Lung (tissue), 11 donors: ENCODE measurements at regions not wholly inside any gene's neighbourhood (a gene's known extent, or its start where the extent isn't known, plus 50 kb on each side); places are given as distances from the start of the nearest gene placed in this dataset.
"Not testable (repeated sequence)": the region's sequence is repeated elsewhere in the genome, so short reads cannot be mapped to it uniquely, and the experiment has no call there.

Experiments used
- ATAC-seq: fragments of 200-7000 bp; cut with Tn5 transposase; one replicate; pipeline ENCODE4 v1.9.1; 2020; ENCODE audit warnings: moderate number of reproducible peaks; ENCODE audit not compliant: insufficient read depth, low FRiP score
- DNase-seq, 3 donors: peaks; one replicate each; pipeline ENCODE4 v3.0.0-alpha.2; 2013 to 2017
- H3K27ac ChIP-seq, 2 donors: one replicate each; pipeline ENCODE4 v1.5.1; 2013; ENCODE audit warnings: mild to moderate bottlenecking in 2 of 2, moderate library complexity in 2 of 2, control low read depth in 1 of 2, inconsistent platforms in 1 of 2, low read depth in 1 of 2, low read length in 1 of 2
- H3K27me3 ChIP-seq, 3 donors: one replicate each; pipeline ENCODE4 v1.5.1; 2013; ENCODE audit warnings: low read length in 2 of 3; ENCODE audit not compliant: control insufficient read depth in 3 of 3, insufficient read depth in 3 of 3
- H3K36me3 ChIP-seq, 4 donors: one replicate each; pipeline ENCODE4 v1.5.1; 2013; ENCODE audit warnings: low read length in 4 of 4, mild to moderate bottlenecking in 1 of 4, moderate library complexity in 1 of 4; ENCODE audit not compliant: control insufficient read depth in 4 of 4, insufficient read depth in 4 of 4
- H3K4me1 ChIP-seq, 5 donors: one replicate each; pipeline ENCODE4 v1.5.1; 2013; ENCODE audit warnings: low read length in 5 of 5, mild to moderate bottlenecking in 2 of 5, moderate library complexity in 1 of 5; ENCODE audit not compliant: control insufficient read depth in 5 of 5, insufficient read depth in 5 of 5
- H3K4me3 ChIP-seq: one replicate; pipeline ENCODE4 v1.5.1; 2013; ENCODE audit warnings: mild to moderate bottlenecking, control low read depth, moderate library complexity
- H3K9ac ChIP-seq, 2 donors: one replicate each; pipeline ENCODE4 v1.5.1; 2013; ENCODE audit warnings: low read length in 2 of 2, control low read depth in 1 of 2; ENCODE audit not compliant: insufficient read depth in 1 of 2
- H3K9me3 ChIP-seq, 4 donors: one replicate each; pipeline ENCODE4 v1.5.1; 2013; ENCODE audit warnings: low read length in 3 of 4, mild to moderate bottlenecking in 1 of 4, moderate library complexity in 1 of 4; ENCODE audit not compliant: control insufficient read depth in 4 of 4, insufficient read depth in 3 of 4
- WGBS, 2 donors: extraction: QIAGEN DNeasy Blood & Tissue Kit; methylation state at CpG; one replicate each; pipeline ENCODE4 v1.1.7; 2013; 5-methylcytosine and 5-hydroxymethylcytosine counted together
- TF ChIP-seq, protein P1 (sequence below): IDR thresholded peaks from 2 replicates; pipeline ENCODE4 v1.5.1; 2012; ENCODE audit warnings: mild to moderate bottlenecking; ENCODE audit errors: control extremely low read depth, extremely low read depth
- donor health status: control.
- donor health status: control.
- donor health status: Bipolar disorder and iron deficiency.
- donor health status: healthy.
- donor health status: DM: yes; HTN: yes; CAD: no.

DNA sequence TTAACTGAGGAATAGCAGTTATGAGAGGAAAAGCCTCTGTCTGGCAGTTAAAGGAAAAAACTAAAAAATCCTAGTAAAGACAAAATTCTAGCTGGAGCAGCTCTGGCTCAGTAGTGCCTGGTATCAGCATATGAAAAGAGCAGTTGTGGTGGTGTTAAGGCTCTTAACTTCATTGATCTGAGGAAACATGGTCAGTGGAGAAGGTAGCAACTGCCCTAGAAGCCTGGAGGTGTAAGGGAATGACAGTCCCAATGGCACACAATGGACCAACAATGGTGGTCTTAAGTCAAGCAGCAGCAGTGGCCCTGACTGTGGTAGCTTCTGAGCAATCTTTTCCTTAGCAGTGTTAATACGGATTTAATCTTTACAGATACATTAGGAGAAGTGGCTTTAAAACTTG, 189.6 kb upstream of the POF1B start:
- peaks cover 0 to 2% (median 0%) of the 10 kb centered on the region in 3 donors for H3K27me3 ChIP-seq
- ATAC-seq (no peak), DNase-seq (no peak)
- H3K36me3 ChIP-seq, result no peaks in the 10 kb centered on the region
- TF ChIP-seq, protein P1, sequence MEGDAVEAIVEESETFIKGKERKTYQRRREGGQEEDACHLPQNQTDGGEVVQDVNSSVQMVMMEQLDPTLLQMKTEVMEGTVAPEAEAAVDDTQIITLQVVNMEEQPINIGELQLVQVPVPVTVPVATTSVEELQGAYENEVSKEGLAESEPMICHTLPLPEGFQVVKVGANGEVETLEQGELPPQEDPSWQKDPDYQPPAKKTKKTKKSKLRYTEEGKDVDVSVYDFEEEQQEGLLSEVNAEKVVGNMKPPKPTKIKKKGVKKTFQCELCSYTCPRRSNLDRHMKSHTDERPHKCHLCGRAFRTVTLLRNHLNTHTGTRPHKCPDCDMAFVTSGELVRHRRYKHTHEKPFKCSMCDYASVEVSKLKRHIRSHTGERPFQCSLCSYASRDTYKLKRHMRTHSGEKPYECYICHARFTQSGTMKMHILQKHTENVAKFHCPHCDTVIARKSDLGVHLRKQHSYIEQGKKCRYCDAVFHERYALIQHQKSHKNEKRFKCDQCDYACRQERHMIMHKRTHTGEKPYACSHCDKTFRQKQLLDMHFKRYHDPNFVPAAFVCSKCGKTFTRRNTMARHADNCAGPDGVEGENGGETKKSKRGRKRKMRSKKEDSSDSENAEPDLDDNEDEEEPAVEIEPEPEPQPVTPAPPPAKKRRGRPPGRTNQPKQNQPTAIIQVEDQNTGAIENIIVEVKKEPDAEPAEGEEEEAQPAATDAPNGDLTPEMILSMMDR, result no peak
- H3K4me1 ChIP-seq, result no peaks in the 10 kb centered on the region
- H3K4me3 ChIP-seq, result no peak overlapping the region
- WGBS, 2 donors, result 53 to 89% methylated on average over 1 of the region's 1 CpG
- H3K9me3 ChIP-seq, result no peaks in the 10 kb centered on the region
- H3K9ac ChIP-seq, result no peak overlapping the region
- no peak overlapping the region for H3K27ac ChIP-seq

DNA sequence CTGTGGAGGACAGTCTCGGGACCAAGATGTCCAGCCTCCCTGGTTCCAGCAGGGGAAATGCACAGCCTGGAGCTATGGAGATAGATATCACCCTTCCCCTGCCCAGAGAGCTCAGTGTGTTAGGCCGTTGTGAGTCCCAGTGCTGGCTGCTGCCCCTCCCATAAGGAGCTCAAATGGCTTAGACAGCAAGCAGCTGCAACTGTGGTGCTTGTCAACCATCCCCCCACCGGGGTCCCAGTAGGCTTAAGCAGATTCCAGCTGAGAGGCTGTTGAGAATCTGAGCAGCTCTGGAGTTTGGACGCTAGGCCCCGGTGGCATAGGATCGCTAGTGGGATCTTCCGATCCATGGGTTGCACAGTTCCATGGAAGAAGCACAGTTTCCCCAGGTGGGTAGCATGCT, 181.8 kb upstream of the POF1B start:
- Histone ChIP-seq H3K36me3 (no peaks in the 10 kb centered on the region), H3K4me3 (peak overlapping the region; percentile 9), H3K9ac (no peak overlapping the region), H3K27me3 (no peaks in the 10 kb centered on the region), H3K4me1 (no peaks in the 10 kb centered on the region), H3K27ac (no peak overlapping the region), H3K9me3 (no peaks in the 10 kb centered on the region)
- WGBS, 2 donors, result 73 to 76% methylated on average over 7 of the region's 7 CpGs
- ATAC-seq (no peak), DNase-seq (no peak)
- TF ChIP-seq, protein P1, result no peak

DNA sequence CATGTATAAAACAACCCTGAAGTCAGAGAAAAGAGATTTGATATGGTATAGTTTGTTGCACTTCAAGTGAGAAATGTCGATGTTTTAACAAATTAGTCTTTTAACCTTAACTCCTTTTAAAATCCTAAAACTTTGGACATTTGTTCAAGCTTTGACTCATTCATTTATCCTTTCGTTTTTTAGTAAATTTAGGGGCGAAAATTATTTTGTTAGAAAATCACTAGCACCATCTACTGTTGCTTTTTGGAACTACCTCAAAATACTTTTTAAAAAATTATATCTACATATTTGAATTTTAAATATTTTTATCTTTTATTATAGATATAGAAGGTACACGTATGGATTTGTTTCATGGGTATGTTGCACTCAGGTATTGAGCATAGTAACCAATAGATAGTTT, 165.1 kb upstream of the POF1B start:
- TF ChIP-seq, protein P1, result no peak
- Histone ChIP-seq H3K27ac (no peak overlapping the region), H3K4me1 (no peaks in the 10 kb centered on the region), H3K9ac (no peak overlapping the region), H3K27me3 (no peaks in the 10 kb centered on the region), H3K4me3 (no peak overlapping the region), H3K36me3 (no peaks in the 10 kb centered on the region), H3K9me3 (no peaks in the 10 kb centered on the region)
- WGBS, 2 donors, result 6 to 9% methylated on average over 4 of the region's 4 CpGs
- ATAC-seq (no peak), DNase-seq (peak in 2 of 3 donors; percentile 6 to 9)

DNA sequence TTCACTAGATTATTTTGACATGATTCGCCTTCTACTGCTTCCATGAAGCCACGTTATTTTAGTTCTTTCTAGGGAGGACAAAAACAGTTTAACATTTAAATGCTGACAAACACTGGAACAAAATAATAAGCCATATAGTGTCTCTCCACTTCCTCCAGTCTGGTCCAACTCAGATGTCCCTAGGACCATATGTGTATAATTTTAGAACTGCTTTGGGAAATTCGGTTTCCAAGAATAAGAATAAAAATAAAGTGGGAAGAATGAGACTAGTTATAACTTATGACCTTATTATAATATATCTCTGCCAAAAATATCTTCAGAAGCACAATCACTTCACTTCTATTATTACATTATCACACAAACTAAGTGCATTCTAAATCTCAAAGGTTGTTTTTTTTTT, 164.4 kb upstream of the POF1B start:
- no peaks in the 10 kb centered on the region for H3K36me3 ChIP-seq
- no peak for ATAC-seq
- DNase-seq, result no peak
- H3K4me3 ChIP-seq, result no peak overlapping the region
- H3K9me3 ChIP-seq, result no peaks in the 10 kb centered on the region
- WGBS, 2 donors, result 62 to 83% methylated on average over 3 of the region's 3 CpGs
- H3K4me1 ChIP-seq, result no peaks in the 10 kb centered on the region
- no peaks in the 10 kb centered on the region for H3K27me3 ChIP-seq
- H3K9ac ChIP-seq, result no peak overlapping the region
- TF ChIP-seq, protein P1, result no peak
- H3K27ac ChIP-seq, result no peak overlapping the region

DNA sequence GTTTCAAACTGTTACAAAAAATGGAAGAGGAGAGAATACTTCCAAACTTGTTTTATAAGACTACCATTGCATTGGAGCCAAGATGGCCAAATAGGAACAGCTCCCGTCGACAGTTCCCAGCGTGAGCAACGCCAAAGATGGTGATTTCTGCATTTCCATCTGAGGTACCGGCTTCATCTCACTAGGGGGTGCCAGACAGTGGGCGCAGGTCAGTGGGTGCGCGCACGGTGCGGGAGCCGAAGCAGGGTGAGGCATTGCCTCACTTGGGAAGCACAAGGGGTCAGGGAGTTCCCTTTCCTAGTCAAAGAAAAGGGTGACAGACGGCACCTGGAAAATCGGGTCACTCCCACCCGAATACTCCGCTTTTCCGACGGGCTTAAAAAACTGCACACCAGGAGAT, 149.7 kb upstream of the POF1B start:
- H3K4me1 ChIP-seq, H3K36me3 ChIP-seq, H3K27me3 ChIP-seq, ATAC-seq, H3K4me3 ChIP-seq, DNase-seq, H3K27ac ChIP-seq, H3K9ac ChIP-seq, H3K9me3 ChIP-seq: not testable (repeated sequence)
- whole genome bisulfite sequencing, 2 donors, result 85 to 95% methylated on average over 16 to 17 of the region's 17 CpGs
